ENCODE measurements at regions not wholly inside any gene's neighbourhood (a gene's known extent, or its start where the extent isn't known, plus 50 kb on each side); places are given as distances from the start of the nearest gene placed in this dataset.

DNA sequence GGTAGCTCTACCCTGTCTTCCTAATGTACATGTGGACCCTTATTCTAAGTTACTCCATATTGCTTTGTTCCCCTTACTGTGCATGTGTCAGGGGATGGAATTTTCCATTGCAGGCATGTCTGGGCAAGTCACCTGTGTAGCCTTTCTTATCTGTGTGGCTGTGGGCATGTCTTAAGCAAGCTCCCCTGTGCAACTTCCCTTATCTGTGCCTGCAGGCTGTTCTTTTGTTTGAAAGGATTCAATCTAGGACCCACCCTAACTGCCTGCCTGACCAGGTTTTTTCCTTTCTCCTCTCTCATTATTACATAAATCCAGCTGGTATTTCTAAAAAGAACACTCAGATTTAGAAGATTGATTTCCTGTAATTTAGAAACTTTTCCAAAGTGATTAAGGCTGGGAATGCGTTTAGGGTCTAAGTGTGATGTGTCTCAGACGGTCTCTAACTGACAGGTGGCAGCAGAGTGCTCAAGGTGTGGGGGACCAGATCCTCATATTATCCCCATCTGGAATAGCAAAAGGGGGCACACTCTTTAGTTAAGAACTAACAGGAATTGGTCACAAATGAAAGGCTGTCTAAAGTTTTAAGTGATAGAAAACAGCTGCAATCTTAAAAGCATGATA, 198.9 kb upstream of the PPP1R2C start:
- TF ChIP-seq, protein P1, sequence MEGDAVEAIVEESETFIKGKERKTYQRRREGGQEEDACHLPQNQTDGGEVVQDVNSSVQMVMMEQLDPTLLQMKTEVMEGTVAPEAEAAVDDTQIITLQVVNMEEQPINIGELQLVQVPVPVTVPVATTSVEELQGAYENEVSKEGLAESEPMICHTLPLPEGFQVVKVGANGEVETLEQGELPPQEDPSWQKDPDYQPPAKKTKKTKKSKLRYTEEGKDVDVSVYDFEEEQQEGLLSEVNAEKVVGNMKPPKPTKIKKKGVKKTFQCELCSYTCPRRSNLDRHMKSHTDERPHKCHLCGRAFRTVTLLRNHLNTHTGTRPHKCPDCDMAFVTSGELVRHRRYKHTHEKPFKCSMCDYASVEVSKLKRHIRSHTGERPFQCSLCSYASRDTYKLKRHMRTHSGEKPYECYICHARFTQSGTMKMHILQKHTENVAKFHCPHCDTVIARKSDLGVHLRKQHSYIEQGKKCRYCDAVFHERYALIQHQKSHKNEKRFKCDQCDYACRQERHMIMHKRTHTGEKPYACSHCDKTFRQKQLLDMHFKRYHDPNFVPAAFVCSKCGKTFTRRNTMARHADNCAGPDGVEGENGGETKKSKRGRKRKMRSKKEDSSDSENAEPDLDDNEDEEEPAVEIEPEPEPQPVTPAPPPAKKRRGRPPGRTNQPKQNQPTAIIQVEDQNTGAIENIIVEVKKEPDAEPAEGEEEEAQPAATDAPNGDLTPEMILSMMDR (IDR thresholded peaks at IDR 0.05; ENCODE audit: borderline replicate concordance, extremely low read depth, low read length, poor library complexity, severe bottlenecking): peak; percentile 42
- TF ChIP-seq EZH2 (IDR thresholded peaks at IDR 0.05; ENCODE audit: borderline replicate concordance, low read depth, low read length, severe bottlenecking): no peak
